ENCODE measurements at regions not wholly inside any gene's neighbourhood (a gene's known extent, or its start where the extent isn't known, plus 50 kb on each side); places are given as distances from the start of the nearest gene placed in this dataset.

- TF ChIP-seq CTCF (IDR thresholded peaks at IDR 0.05) (no peak), POLR2A (IDR thresholded peaks at IDR 0.05) (no peak)
These were observed 488.1 kb downstream of the EBF1 start for GRCh38 chr5:158611581-158611980.
